ENCODE measurements at regions not wholly inside any gene's neighbourhood (a gene's known extent, or its start where the extent isn't known, plus 50 kb on each side); places are given as distances from the start of the nearest gene placed in this dataset.
"Not testable (repeated sequence)": the region's sequence is repeated elsewhere in the genome, so short reads cannot be mapped to it uniquely, and the experiment has no call there.

DNA sequence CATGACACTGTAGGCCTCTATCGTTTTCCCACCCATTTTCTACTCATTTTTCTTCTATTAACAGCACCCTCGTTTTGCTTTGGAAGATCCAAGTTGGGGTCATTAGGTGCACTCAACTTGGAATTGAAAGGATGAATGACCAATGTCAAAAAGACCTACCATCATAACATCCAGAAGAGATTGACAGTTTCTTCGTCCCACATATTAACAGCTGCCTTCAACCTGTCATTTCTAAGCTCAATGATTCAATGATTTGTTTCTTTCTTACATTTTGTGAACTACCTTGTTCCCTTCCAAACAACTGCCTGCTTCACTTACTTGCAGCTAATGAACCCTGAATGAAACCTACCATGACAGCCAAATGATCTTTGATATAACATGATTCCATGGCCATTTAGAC, 224.0 kb upstream of the KCNH7 start:
- DNase-seq: no peak

DNA sequence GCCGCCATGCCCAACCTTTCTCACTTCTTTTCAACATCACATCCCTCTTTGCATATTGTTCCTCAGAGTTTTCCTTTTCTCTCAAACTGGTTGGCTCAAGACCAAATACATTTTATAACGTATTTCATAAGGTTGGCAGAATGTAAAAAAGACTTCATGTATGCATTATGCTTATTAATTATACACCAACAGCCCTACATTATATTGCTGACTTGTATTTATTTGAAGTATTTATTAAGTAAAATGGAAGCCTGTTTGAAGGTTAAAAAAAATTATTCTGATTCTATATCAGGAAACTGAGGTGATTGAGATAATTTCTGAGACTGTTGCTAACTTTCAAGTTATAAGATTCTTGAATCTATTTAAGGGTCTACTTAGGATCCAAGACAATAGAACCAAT, 208.0 kb upstream of the KCNH7 start:
- DNase-seq: no peak

DNA sequence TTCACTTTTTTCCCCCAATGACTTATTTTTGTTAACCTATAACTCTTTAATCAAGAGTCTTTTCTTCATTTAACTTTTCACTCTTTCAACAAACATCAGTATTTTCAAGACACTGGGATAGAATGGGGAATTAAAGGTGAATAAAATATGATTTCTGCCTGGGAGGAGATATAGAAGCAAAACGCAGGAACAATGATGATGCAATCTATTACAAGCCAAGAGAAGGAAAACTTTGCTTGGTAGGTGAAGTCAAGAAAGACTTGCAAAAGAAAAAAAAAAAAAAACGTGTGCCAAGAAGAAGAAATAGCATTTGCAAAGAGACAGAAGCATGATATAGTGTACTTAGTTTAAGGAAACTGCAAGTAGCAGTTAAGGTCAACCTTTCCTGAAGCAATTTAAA, 207.3 kb upstream of the KCNH7 start:
- no peak for DNase-seq

DNA sequence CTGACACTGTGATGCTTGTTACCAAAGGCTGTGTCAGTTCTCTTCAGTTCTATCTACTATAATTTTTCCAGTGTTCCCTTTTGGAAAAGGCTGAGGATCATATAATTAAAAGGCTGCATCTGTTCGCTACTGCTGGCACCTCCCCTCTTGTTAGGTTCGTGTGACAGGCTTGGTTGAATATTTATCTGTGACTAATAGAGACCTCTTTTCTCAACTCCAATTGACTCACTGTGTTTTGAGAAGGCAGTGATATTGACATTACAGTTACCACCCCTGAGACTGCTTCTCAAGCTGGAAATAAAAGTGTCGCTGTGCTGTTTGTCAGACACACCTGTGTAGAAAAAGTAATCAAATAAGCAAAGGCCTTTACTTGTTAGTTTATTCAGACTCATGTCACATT, 205.5 kb upstream of the KCNH7 start:
- DNase-seq: no peak

DNA sequence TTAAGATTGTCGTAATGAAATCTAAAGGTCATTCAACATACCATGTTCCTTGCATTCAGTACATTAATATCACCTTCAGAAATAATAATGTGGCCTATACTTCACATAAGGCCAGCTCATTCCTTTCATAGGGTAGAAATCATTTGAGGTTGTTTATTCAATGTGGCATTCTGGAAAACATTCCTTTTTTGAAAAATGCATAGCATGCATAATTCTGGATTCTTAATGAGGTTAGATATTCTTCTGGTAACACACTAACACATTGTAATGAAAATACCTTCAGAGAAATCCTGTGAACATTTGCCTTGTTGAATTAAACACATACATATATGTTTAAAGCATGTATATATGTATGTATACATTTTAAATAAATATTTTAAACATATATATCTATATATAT, 204.6 kb upstream of the KCNH7 start:
- DNase-seq: no peak

DNA sequence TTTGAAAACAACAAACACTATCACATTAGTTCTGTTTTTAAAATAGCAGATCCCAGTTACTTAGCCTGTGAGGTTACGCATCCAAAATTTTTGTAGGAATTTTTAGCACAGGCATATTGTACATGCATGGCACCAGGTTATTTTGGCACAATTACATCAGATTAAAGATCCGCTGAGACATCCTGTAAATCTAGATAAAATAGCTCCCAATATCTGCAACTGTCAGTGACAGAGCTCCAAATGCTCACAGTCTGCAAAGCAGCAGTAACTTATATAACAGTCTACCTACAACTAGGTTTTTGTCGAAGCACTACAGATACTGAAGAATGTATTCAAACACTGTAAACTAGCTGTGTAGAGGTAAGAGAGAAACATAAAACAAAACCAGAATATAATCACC, 200.7 kb upstream of the KCNH7 start:
- no peak for DNase-seq

DNA sequence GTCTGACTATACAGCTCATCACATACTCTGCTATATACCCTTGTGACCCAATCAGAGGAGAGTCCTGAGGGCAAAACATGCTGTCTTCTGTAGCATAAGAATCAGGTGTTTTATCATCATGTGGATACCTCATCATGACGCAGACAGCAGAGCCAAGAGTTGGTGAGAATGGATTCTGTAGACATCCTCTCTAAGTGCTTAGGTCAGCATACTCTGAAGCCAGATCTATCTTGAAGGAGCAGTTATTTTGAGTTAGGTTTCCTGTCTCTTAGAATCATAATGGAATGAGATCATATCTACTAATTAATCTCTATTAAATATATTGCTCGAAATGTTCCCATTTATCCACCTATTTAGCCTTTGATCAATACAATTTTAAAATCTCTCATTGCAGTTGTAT, 190.2 kb upstream of the KCNH7 start:
- DNase-seq: no peak

DNA sequence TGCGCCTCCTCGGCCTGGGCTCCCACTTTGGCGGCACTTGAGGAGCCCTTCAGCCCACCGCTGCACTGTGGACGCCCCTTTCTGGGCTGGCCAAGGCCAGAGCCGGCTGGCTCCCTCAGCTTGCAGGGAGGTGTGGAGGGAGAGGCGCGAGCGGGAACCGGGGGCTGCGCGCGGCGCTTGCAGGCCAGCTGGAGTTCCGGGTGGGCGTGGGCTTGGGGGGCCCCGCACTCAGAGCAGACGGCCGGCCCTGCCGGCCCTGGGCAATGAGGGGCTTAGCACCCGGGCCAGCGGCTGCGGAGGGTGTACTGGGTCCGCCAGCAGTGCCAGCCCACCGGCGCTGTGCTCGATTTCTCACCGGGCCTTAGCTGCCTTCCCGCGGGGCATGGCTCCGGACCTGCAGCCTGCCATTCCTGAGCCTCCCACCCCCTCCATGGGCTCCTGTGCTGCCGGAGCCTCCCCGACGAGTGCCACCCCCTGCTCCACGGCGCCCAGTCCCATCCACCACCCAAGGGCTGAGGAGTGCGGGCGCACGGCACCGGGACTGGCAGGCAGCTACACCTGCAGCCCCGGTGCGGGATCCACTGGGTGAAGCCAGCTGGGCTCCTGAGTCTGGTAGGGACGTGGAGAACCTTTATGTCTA, 187.7 kb upstream of the KCNH7 start:
- not testable (repeated sequence) for DNase-seq

DNA sequence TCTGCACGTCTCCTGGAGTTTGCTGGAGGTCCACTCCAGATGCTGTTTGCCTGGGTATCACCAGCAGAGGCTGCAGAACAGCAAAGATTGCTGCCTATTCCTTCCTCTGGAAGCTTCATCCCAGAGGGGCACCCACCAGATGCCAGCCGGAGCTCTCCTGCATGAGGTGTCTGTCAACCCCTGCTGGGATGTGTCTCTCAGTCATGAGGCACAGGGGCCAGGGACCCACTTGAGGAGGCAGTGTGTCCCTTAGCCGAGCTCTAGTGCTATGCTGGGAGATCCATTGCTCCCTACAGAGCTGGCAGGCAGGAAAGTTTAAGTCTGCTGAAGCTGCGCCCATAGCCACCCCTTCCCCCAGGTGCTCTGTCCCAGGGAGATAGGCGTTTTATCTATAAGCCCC, 178.3 kb upstream of the KCNH7 start:
- not testable (repeated sequence) for DNase-seq

DNA sequence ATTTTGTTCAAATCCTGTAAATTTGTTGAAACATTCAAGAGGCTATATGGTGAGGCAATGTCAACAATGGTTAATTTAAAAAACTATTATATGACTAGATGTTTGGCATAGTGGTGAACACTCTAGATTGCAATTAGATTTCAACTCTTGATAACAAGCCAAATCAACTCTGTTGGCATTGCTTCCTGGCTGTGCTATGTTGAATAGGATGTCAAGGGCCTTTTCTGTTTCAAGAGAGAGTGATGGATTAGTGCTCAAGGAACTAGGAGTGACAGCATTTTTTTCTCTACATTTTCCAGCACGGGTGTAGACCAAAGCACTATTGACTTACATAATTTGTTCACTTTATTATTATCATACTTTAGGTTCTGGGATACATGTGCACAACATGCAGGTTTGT, 172.4 kb upstream of the KCNH7 start:
- DNase-seq: no peak

DNA sequence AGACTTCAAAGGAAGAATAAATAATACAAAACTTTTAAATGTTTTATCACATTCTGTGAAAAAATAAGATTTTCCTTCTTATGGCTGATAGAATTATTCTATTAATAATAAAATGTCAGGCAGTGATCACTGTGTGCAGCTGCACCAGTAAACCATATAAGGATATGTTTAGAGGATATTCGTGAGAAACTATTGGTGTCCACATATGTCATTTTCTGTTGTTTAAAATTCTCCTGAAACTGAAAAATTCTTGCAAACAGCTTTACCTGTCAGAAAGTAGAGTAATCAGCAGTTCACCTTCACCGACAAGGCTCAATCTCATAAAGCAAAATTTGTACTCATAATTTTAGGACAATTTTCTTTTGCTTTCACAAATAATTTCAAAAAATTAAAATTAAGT, 170.1 kb upstream of the KCNH7 start:
- no peak for DNase-seq

DNA sequence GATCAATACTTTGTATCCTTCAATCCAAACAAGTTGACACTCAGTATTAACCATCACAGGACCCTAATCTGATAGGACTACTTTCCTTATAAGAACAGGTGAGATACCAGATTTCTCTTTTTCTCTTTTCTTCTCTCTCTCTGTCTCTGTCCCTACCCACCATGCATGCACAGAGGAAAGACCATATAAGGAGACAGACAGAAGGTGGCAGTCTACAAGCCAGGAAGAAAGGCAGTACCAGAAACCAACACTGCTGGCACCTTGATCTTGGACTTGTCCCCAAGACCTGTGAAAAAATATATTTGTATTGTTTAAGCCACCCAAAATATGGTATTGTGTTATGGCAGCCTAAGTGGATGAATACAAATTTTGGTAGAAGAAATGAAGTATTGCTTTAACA, 156.2 kb upstream of the KCNH7 start:
- no peak for DNase-seq

DNA sequence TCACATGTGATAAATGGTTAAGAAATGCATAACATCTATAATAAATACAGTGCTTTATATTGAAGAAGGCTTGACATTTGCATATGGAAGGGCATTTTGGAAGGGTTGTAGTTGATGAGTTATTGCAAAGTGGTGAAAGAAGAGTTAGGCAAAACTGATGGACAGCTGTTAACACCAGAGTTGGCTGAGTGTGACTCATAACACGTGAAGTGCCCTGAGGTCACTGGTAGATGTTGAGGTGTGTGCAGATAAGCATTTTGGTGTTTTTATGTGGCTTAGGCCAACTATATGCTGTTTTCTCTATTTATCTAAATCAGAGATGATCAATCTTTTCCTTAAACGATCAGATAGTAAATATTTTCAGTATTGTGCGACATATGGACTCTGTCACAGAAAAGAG, 154.3 kb upstream of the KCNH7 start:
- no peak for DNase-seq

DNA sequence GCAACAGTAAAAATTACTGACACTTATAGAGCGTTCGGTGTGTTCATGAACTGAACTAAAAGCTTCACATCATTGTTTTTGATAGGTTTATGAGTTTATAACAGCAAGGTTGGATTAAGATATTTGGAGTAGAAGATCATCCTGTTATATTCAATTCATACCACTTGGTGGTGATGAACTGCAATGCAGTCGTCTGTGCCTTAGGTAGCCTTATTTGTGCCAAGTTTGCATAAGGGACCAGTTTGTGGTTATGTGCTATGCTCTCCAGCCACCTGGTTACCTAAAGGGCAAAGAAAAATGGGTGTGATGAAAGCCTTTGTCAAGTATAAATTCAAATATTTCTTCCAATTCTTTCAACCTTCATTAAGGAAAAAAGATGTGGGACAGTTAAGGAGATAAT, 150.9 kb upstream of the KCNH7 start:
- no peak for DNase-seq

DNA sequence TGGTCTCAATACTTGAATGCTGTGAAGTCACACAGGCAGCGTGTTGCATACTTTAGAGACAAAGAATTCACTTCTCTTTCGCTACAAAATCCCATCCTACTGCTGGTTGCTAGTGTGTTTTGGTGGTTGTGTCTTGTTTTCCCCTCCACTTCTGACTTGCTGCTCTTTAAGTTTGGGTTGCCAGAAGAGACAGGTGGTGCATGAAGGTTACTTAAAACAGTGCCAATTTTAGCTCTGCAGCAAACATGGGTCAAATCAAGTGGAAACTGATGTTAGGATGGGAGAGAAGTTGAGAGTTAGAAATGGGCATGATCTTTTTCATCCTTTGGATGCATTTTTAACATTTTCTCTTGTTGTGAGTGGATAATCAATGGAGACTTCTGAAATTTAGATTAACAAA, 136.2 kb upstream of the KCNH7 start:
- DNase-seq: no peak

DNA sequence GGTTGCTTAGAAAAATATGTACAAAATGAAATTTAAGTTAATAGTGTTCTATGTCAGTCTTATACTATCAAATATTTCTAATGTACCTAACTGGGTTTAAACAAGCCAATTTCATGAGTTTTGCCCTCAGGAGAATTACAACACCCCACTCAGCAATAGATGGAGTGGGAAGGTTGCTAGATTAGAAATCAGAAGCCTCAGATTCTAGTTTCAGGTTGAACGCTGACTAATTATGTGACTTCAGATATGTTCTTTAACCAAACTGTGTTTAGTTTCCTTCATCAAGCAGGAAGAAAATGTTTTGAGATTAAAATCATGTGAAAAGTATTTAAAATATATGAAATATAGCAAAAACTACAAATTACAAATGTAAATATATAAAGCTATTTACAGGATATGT, 133.8 kb upstream of the KCNH7 start:
- no peak for DNase-seq

DNA sequence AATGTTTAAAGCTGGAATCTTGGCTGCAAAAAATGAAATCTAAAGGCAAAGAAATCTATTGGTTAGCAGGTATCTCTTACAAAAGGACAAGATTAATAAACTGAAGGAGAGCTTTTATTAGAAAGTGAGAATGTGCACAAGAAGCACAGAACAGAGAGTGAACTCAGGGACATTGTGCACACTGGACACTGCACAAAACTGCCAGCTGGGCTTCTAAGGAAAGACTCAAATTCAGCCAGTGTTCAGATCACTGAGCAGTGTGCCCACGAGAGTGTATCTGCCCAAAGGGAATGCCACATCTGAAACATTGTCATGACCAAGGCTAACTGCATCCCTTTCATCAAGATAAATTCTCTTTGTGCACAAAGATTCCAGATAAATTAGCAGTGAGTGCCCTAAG, 129.7 kb upstream of the KCNH7 start:
- DNase-seq: no peak

DNA sequence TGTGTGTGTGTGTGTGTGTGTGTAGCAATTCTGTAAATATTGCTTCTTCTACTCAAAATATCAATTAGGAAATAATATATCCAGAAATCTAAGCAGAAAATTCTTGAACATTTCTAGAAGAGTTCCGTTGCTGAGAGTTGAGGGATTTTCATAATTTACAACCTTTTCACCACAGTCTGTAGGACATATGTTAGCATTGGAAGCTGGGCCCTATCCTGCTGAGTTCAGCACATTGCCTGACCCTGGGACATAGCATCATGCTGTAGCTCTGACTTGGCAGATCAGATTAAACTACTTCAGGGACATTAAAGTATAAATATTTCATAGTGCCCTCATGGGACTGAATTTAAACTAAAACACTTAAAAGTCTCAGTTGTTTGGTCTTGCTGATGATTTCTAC, 129.2 kb upstream of the KCNH7 start:
- DNase-seq: no peak

DNA sequence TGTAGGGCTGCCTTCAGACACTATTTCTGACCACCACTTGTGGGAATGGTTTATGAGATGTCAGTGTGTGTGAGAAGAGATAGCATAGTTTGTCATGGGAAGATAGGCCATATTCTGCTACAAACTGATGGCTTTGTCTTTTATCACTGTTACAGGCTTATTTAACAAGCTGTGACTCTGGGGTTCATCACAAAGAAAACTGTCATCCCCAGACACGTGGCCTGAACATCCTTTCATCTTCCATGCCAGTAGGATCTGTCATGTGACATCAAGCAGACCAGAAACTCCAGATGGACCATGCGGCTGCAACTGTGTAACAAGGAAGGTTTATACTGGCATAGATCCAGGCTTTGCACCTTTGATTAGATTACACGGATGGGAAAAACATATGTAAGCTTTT, 128.6 kb upstream of the KCNH7 start:
- no peak for DNase-seq

DNA sequence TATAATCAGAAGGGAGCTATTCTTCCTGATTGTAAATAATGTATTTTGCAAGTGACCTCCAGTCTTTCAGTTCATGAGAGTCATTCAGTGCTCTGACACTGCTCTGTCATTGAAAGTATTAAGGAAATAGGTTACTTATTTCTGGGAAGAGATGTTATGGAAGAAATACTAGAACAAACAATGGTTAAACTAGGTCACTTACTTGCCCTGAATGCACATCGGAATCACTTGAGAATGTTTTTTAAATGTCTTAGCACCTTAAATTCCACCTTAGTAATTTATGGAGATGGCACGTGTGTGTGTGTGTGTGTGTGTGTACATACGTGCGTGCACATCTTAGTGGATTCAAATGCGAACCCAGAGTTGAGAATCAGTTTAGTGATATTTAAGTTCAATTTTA, 126.6 kb upstream of the KCNH7 start:
- DNase-seq: no peak

DNA sequence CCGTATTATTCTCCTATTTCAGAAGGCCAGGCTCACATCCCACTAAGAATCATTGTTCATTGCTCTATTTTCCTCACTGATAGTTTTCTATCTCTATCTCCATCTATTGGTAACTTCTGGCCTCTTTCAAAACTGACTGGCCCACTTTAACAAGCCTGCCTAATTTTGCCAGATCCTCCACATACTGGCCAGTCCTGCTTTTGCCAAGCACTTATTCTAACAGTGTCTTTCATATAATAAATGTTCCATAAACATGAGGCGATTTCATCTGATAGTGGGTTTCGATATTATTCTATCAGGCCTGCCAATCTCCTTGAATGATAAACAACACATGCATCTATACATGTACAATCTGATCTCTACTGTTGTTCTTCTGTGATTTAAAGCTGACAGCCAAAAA, 125.9 kb upstream of the KCNH7 start:
- no peak for DNase-seq

DNA sequence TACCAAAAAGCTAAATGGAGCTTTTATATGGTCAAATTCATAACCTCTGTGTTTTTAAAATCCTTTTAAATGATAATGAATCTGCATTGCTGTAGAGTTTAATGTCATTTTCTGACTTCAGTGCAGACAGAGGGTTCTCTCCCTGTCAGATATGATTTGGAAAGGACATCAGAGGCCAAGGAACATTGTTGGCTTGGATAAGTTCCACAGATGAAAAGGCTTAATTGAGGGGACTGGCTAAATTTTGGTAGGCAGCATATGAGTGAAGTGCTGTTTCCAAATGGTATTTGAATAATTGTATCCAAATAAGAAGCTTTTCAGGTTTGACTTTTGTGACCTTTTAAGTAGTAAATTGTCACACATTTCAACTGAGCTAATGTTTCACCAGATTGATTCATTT, 124.6 kb upstream of the KCNH7 start:
- no peak for DNase-seq

DNA sequence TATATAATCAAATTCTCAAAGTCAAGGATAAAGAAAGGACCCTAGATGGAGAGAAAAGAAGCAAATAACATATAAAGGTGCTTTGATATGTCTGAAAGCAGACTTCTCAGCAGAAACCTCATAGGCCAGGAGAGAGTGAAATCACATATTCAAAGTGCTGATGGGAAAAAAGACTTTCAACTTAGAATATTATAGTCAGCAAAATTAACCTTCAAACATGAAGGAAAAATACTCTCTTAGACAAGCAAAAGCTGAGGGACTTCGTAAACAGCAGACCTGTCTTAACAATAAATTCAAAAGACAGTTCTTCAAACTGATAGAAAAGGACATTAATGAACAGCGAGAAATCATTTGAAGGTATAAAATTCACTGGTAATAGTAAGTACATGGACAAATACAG, 107.2 kb upstream of the KCNH7 start:
- DNase-seq: no peak

DNA sequence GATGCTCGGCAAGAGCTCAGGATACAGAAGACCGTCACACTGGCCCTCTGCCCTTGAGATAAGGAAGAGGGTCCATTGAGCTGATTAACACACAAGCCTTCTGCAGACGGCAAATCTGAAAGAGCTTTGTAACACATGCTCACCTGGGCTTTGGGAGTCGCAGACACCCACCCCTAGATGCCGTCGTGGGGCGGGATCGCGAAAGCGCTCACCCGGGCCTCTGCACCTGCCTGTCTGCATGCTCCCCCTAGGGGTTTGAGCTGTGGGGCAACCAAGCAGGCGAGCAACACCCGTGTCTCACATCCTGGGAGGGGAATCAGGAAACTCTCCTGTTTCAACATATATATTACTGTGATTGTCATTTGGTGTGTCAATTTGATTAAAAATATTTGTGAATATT, 99.8 kb upstream of the KCNH7 start:
- no peak for DNase-seq

DNA sequence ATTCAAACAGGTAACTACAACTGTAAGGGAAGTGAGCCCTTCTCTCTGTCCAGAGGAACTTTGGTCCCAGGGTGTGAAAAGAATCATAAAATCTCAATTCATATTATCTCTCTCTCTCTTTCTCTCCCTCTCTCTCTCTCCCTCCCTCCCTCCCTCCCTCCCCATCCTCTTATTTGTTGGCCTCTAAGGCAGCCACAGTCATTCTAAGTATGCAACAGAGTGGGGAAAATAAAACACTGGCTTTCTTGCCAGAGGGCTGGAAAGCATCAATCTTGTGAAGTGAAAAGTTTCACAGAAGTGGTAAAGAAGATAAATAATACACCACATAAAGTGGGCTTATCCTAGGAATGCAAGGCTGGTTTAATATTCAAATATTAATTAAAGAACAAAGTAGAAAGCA, 95.6 kb upstream of the KCNH7 start:
- DNase-seq: no peak

DNA sequence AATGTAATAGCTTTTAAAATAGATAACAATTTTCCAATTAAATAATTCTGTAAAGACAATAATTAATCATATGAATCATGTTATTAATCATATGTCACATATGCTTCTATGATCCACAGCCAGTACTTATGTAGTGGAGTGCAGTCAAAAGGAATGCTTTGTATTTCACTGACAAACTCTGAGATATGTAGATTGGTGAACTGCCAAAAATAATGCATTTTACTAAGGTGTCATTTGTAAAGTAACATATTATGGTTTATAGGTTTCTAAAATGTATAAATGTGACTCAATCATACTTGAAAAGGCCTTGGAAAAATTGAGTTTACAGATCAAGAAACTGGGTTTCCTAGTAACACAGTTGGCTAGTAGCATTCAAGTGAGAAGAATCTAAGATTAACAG, 93.8 kb upstream of the KCNH7 start:
- DNase-seq: no peak

Measured in fibroblast of skin of right quadriceps (primary cell).